ENCODE measurements at regions not wholly inside any gene's neighbourhood (a gene's known extent, or its start where the extent isn't known, plus 50 kb on each side); places are given as distances from the start of the nearest gene placed in this dataset.

DNA sequence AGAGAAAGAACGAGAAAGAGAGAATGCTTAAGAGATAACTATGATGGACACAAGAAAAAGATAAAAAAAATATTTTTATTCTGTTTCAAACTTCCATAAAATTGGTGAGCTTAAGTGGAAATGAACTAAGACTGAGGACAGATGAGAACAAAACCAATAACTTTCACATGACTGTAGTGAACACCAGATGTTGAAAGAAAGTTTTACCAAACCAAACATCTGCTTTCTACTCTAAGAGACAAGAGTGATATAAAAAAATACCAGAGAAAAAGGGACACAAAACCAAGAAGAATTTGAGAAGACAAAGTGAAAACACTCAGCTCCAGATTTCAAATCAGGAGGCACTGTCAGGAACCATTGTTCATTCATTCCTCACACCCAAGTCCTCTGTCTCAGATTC, 147.9 kb downstream of the IMPG2 start:
- no peak for DNase-seq (ENCODE audit: low read depth in 2 of 2)
- H3K4me3 ChIP-seq (replicated peaks in 1 of 2; ENCODE audit: low read depth in 2 of 2, low read length in 2 of 2): no peak overlapping the region
- no peak for TF ChIP-seq CTCF (IDR thresholded peaks at IDR 0.05; ENCODE audit: low read depth, low read length)

DNA sequence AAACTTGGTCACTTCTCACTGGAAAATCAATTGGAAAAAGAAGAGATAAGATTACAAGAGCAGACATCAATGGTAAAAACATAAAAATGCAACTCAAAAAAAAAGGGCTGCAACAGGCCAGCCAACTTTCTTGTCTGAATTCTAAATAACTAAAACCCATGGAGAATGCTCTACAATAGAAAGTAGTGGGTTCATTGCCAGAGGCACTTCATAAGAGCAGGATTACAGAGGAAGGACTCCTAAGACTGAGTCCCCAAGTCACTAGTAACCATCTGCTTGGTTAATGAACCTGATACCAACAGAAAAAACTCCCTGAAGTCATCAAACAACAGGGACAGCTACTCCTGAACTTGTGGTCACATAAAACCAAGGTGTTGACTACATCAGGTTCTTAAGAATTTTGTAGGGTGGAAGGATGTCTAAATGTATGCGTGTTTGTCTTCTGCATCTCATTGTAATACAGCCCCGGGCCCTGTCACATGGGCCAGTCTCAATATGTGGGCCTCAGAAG, 148.6 kb downstream of the IMPG2 start:
- no peak overlapping the region for H3K4me3 ChIP-seq (replicated peaks in 1 of 2; ENCODE audit: low read depth in 2 of 2, low read length in 2 of 2)
- no peak for DNase-seq (ENCODE audit: low read depth in 2 of 2)
- no peak for TF ChIP-seq CTCF (IDR thresholded peaks at IDR 0.05; ENCODE audit: low read depth, low read length)

DNA sequence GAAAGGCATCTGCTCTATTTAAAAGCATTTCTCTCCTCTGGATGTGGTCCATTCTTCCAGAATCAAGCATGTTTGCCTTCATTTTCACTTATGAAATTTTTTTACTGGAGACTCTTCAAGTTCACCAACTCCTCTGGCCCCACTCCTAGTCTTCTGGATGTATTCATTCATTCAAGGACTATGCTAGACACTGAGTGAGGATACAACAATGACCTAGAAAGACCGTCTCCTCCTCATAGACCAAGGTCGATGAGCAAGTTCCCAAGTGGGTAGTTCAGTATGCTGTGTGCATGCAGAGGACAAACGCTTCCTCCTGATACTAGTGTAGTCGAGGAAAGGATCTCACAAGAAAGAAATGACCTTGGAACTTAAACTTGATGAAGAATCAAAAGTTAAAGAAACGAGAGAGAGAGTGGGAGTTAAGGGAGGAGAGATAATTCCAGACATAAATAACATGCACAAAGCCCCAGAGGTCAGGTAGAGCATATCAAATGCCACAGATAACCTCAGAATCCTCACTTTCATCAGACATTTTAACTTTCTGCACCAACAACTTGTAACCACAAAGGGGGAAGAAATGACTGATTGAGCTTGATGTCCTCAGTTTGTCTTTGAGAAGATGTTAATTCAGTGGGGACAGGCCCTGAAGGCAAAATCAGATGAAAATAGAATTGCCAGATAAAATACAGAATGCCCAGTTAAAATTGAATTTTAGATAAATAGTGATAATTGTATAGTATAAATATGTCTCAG, 149.4 kb downstream of the IMPG2 start:
- H3K4me3 ChIP-seq (replicated peaks in 1 of 2; ENCODE audit: low read depth in 2 of 2, low read length in 2 of 2): no peak overlapping the region
- no peak for DNase-seq (ENCODE audit: low read depth in 2 of 2)
- TF ChIP-seq CTCF (IDR thresholded peaks at IDR 0.05; ENCODE audit: low read depth, low read length): no peak

DNA sequence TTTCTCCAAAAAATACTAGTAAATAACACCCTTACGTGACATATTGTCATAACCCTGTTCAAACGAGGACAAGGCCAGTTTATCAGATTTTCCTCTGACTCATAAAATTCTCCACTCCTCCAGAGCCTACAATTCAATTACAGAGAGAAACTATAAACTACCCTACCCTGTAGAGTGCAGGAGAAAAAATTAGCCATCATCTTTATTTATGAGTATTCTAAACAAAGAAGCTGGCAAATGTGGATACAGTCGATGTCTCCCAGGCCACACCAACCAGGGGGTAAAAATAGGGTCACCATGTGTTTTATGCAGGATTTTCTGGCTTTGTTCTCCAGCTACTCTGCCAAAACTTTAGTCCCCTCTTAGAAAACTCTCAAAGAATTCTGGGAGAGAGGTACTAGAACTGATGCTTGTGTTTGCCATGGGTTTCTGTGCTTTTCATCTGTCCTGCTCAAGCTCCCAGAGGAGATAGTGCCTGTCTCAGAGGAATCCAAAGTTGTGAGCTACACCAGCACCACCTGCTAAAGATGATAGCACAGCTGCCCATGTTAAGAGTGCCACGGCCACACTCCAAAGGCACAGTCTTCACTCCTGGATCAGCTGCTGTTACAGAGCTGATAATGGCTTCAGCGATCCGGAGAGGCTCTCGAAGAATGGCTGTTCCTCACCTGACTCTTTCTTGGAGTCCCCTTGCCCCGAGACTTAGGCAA, 150.2 kb downstream of the IMPG2 start:
- peak; percentile 18 to 37 for DNase-seq (ENCODE audit: low read depth in 2 of 2)
- H3K4me3 ChIP-seq (replicated peaks in 1 of 2; ENCODE audit: low read depth in 2 of 2, low read length in 2 of 2): no peak overlapping the region
- TF ChIP-seq CTCF (IDR thresholded peaks at IDR 0.05; ENCODE audit: low read depth, low read length): no peak

DNA sequence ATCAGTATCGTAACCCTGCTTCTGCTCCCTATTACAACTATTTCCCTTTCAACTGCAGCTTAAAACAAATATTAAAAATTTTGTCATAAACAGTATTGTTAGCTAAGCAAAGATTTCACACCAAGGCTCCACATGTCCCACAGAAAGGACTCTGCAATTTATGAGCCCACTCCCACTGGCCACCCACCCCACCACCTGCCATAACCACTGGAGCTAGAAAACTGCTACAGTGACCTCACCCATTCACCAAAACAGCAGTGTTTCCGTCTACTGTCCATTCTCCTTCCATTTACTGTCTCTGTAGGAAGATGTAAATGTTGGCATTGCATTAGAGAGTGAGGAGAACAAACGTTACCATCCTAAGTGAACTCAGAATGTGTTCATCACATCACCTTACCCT, 150.9 kb downstream of the IMPG2 start:
- DNase-seq (ENCODE audit: low read depth in 2 of 2): no peak
- no peak for TF ChIP-seq CTCF (IDR thresholded peaks at IDR 0.05; ENCODE audit: low read depth, low read length)
- H3K4me3 ChIP-seq (replicated peaks in 1 of 2; ENCODE audit: low read depth in 2 of 2, low read length in 2 of 2): no peak overlapping the region

DNA sequence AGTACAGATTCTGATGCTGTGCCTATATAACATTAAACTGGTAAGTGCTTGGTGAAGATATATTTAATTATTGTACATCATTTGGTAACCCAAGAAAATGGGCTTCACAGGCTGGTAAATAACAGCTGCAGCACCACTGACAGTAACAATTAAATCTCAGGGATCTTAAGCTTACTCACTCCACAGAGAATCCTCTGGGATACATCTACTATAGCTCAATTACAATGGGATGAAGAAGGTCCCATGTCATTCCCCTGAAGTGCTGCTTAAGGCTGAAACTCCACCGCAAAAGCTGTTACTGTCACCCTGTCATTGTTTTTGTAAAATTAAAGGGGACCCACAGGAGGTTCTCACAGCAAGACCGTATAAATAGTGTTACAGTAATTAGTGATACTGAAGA, 153.0 kb downstream of the IMPG2 start:
- H3K4me3 ChIP-seq (replicated peaks in 1 of 2; ENCODE audit: low read depth in 2 of 2, low read length in 2 of 2): no peak overlapping the region
- no peak for DNase-seq (ENCODE audit: low read depth in 2 of 2)
- no peak for TF ChIP-seq CTCF (IDR thresholded peaks at IDR 0.05; ENCODE audit: low read depth, low read length)

All from cardiac fibroblast (primary cell).